ENCODE measurements at regions not wholly inside any gene's neighbourhood (a gene's known extent, or its start where the extent isn't known, plus 50 kb on each side); places are given as distances from the start of the nearest gene placed in this dataset.

DNA sequence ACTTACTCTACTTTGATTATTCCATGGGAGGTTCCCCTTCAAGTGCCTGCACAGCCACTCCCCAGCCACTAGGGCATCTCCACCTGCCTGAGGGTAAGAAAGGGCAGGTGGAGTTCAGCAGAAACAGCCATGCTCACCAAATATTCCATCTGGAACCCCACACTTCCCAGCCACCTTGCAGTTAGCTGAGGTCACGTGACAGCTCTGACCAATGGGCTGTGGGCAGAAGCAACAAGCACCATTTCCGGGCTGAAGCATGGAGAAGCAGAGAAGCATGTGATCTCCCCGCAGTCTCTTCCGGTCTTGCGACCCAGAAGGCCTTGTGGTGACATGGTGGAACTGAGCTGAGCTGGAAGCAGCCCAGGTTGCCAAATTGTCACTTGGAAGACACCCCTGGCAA is 108.6 kb downstream of the CCT6B start:
- TF ChIP-seq, protein P1, sequence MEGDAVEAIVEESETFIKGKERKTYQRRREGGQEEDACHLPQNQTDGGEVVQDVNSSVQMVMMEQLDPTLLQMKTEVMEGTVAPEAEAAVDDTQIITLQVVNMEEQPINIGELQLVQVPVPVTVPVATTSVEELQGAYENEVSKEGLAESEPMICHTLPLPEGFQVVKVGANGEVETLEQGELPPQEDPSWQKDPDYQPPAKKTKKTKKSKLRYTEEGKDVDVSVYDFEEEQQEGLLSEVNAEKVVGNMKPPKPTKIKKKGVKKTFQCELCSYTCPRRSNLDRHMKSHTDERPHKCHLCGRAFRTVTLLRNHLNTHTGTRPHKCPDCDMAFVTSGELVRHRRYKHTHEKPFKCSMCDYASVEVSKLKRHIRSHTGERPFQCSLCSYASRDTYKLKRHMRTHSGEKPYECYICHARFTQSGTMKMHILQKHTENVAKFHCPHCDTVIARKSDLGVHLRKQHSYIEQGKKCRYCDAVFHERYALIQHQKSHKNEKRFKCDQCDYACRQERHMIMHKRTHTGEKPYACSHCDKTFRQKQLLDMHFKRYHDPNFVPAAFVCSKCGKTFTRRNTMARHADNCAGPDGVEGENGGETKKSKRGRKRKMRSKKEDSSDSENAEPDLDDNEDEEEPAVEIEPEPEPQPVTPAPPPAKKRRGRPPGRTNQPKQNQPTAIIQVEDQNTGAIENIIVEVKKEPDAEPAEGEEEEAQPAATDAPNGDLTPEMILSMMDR (IDR thresholded peaks at IDR 0.05): no peak
- TF ChIP-seq POLR2A (IDR thresholded peaks at IDR 0.05): no peak
